DOHH2 (cell line): ENCODE measurements at regions not wholly inside any gene's neighbourhood (a gene's known extent, or its start where the extent isn't known, plus 50 kb on each side); places are given as distances from the start of the nearest gene placed in this dataset.

ENCODE experiments used
- EZH2phosphoT487 ChIP-seq: fragments of 200-600 bp; sonication (generic); IDR thresholded peaks from 2 replicates; pipeline ENCODE4 v1.6.1; 2017; ENCODE audit warnings: borderline replicate concordance, mild to moderate bottlenecking, antibody characterized with exemption, low read length, moderate library complexity, mixed read lengths
- TF ChIP-seq, protein P1 (sequence below): fragments of 200-600 bp; sonication (generic); IDR thresholded peaks from one replicate; pipeline ENCODE4 v1.5.1; 2014; ENCODE audit warnings: antibody characterized with exemption, mild to moderate bottlenecking, low read depth, low read length; ENCODE audit not compliant: poor library complexity, severe bottlenecking

DNA sequence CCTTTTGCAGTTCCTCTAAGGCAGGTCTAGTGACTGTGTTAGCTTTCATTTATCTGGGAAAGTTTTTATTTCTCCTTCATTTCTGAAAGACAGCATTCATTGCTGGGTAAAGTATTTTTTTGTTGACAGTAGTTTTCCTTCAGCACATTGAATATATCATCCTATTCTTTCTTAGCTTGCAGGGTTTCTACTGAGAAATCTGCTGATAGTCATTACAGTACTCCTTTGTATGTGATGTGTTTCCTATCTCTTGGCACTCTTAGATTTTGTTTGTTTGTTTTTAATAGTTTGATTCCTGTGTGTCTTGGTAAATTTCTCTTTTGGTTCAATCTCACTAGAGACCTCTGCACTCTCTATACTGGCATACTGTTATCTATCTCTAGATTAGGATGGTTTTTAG is 1667.9 kb downstream of the SLITRK1 start:
- TF ChIP-seq, protein P1, sequence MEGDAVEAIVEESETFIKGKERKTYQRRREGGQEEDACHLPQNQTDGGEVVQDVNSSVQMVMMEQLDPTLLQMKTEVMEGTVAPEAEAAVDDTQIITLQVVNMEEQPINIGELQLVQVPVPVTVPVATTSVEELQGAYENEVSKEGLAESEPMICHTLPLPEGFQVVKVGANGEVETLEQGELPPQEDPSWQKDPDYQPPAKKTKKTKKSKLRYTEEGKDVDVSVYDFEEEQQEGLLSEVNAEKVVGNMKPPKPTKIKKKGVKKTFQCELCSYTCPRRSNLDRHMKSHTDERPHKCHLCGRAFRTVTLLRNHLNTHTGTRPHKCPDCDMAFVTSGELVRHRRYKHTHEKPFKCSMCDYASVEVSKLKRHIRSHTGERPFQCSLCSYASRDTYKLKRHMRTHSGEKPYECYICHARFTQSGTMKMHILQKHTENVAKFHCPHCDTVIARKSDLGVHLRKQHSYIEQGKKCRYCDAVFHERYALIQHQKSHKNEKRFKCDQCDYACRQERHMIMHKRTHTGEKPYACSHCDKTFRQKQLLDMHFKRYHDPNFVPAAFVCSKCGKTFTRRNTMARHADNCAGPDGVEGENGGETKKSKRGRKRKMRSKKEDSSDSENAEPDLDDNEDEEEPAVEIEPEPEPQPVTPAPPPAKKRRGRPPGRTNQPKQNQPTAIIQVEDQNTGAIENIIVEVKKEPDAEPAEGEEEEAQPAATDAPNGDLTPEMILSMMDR, result no peak
- TF ChIP-seq EZH2phosphoT487, result no peak
